SJCRH30 (cell line): ENCODE measurements at regions not wholly inside any gene's neighbourhood (a gene's known extent, or its start where the extent isn't known, plus 50 kb on each side); places are given as distances from the start of the nearest gene placed in this dataset.

Experiments used
- DNase-seq, 2 experiments: peaks; one replicate each; pipeline ENCODE4 v3.0.0-alpha.2; 2015 to 2020
- H3K27ac ChIP-seq: fragments of 250-450 bp; sonication (Bioruptor Pico); 2 replicates; pipeline ENCODE4 v1.5.1; 2020; ENCODE audit warnings: mild to moderate bottlenecking, moderate library complexity
- H3K27me3 ChIP-seq: fragments of 250-450 bp; sonication (Bioruptor Pico); 2 replicates; pipeline ENCODE4 v1.5.1; 2020; ENCODE audit warnings: mild to moderate bottlenecking, moderate library complexity
- H3K36me3 ChIP-seq: fragments of 250-450 bp; sonication (Bioruptor Pico); 2 replicates; pipeline ENCODE4 v1.5.1; 2020; ENCODE audit warnings: mild to moderate bottlenecking, moderate library complexity
- H3K4me1 ChIP-seq: fragments of 250-450 bp; sonication (Bioruptor Pico); 2 replicates; pipeline ENCODE4 v1.5.1; 2020; ENCODE audit warnings: mild to moderate bottlenecking, moderate library complexity
- H3K4me3 ChIP-seq: fragments of 250-450 bp; sonication (Bioruptor Pico); 2 replicates; pipeline ENCODE4 v1.5.1; 2020; ENCODE audit warnings: mild to moderate bottlenecking, moderate library complexity
- H3K9me3 ChIP-seq: fragments of 250-450 bp; sonication (Bioruptor Pico); replicated peaks from 2 replicates; pipeline ENCODE4 v1.5.1; 2020; ENCODE audit warnings: mild to moderate bottlenecking, moderate library complexity

DNA sequence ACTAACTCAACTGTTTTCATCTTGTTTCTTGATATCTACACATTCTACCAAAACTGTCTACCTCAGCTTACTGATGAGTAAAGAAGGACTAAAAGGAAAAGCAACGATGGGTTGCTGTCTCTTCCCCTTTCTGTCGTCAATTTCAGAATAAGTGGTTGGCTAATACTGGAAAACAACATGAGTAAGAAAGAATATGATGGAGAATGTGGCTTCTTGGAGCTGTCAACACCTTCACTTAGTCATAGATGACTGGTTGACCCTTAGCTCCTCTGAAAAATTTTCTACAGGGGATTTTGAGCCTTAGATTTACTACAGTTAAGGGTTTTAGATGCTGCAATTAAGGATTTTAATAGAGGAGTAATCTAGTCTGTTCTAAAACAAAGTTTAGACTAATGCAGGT lies 797.9 kb downstream of the TLE4 start:
- no peak overlapping the region for H3K27ac ChIP-seq
- no peak overlapping the region for H3K4me3 ChIP-seq
- H3K27me3 ChIP-seq: no peaks in the 10 kb centered on the region
- H3K4me1 ChIP-seq: no peaks in the 10 kb centered on the region
- DNase-seq: no peak
- peaks cover 7% of the 10 kb centered on the region; the same call in 1 of the 2 replicates for H3K9me3 ChIP-seq
- no peaks in the 10 kb centered on the region for H3K36me3 ChIP-seq

DNA sequence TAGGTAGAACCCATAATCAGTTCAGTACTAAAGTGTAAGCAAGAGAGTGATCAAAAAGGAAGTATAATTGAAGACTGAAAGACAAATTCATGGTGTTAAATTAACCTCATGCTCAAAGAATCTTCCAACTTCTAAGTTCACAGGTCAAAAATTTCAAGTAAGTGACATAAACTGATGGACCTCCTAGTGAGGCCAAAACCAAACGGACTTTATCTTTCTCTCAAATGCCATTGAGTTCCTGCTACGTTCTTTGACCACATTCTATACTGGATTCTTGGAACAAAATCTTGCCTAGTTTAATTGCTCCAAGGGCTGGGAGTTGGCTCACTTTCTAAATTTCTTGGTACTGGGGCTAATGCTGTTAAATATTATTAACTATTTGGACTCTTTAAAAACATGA lies 794.9 kb downstream of the TLE4 start:
- DNase-seq: no peak
- Histone ChIP-seq H3K27ac (no peak overlapping the region), H3K9me3 (peaks cover 7% of the 10 kb centered on the region; the same call in 1 of the 2 replicates), H3K36me3 (no peaks in the 10 kb centered on the region), H3K4me3 (no peak overlapping the region), H3K27me3 (no peaks in the 10 kb centered on the region), H3K4me1 (no peaks in the 10 kb centered on the region)

DNA sequence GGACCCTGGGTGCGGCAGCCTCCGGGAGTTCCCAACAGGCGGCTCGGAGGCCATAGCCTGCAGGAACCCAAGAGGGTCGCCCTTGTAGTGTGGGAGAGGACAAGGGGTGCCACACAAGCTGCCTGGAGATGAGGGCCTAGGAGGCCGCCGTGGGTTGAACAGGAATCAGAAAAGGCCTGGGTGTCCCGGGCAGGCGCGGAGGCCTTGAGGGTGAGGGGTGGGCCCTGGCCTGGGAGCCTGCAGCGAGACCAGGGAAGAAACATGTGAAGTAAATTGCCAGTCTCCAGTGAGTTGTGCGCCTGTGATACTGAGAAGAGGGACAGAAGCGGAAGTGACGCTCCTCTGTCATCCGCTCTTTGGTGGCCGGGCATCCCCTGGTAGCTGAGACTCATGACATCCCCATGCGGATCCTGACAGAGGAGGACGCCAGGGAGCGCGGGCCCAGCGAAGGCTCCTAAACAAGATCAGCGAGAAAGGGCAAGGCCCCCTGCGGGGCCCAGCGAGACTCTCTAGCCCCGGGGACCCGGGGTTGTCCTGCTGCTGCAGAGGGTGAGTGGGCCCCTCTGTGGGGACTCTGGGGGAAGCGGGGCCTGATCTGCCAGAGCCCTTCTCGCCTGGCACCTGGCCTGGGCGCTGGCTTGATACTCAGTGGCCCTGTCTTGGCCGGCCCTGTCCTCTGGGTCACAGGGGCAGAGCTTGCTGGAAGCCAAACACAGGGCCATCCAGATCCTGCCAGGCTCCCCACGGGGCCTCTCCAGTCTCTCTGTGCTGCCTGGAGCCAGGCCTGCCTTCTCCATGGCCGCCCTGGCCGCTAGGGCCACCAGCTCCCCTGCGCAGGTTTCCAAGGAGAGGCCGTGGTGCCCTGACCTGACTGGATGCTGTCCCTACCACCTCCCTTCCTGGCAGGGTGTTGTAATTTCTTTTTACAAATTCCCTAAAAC lies 788.4 kb downstream of the TLE4 start:
- no peaks in the 10 kb centered on the region for H3K36me3 ChIP-seq
- no peak for DNase-seq
- H3K4me1 ChIP-seq: no peaks in the 10 kb centered on the region
- no peaks in the 10 kb centered on the region for H3K9me3 ChIP-seq
- H3K27ac ChIP-seq: no peak overlapping the region
- H3K27me3 ChIP-seq: no peaks in the 10 kb centered on the region
- no peak overlapping the region for H3K4me3 ChIP-seq

DNA sequence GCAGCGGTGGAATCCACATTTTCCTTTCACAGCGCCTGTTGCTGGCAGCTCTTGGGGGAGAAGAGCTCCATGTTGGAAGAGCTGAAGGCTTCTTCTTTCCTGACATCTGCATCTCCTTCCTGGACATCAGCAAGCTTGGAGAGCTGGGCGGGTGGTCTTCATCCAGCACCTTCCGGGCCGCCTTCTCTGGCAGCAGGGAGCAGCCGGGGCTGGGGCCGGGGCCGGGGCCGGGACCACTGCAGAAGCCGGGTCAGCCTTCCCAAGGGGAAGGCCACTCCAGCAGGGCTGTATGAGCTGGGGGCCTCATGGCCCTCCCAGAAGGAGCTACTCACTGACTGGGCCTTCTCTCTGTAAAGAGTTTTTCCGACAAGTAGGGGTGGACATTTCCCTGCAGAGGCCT lies 787.5 kb downstream of the TLE4 start:
- Histone ChIP-seq H3K36me3 (no peaks in the 10 kb centered on the region), H3K27me3 (no peaks in the 10 kb centered on the region), H3K27ac (no peak overlapping the region), H3K4me3 (no peak overlapping the region), H3K9me3 (no peaks in the 10 kb centered on the region), H3K4me1 (no peaks in the 10 kb centered on the region)
- no peak for DNase-seq

DNA sequence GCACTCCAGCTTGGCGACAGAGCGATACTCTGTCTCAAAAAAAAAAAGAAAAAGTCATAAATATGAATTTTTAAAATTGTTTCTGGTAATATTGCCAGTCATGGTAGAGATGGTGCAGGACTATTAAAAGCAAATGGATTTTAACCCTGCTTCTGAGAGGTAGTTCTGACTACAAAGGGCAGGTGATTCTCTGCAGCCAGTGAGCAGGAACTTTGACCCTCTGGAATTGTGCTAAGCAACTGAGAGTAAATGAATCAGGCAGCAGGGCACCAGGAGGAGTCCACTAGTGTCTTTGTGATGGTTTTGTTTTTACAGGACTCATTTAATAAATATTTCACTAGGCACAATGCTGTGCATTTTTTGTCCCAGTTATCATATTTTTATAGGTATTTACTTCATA lies 781.2 kb downstream of the TLE4 start:
- Histone ChIP-seq H3K4me1 (no peaks in the 10 kb centered on the region), H3K36me3 (no peaks in the 10 kb centered on the region), H3K27me3 (no peaks in the 10 kb centered on the region), H3K27ac (no peak overlapping the region), H3K9me3 (no peaks in the 10 kb centered on the region), H3K4me3 (no peak overlapping the region)
- DNase-seq: no peak

DNA sequence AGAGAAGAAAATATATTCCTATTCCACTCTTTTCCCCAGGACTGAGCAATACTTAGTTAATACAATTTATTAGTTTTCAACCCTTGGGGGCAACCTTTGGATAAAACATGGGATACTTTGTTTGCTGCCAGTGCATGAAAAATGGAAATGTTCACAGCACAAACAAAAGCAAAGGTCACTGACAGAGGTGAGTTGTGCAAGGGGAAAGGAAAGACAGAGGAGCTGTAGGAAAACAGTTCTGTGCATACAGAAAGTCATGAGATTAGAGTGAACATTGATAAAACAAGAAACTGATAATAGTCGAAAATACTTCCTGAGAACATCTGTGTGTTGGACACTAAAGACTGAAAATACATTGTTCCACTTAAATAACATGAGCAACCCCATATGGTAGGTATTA lies 779.8 kb downstream of the TLE4 start:
- no peak overlapping the region for H3K4me3 ChIP-seq
- H3K27ac ChIP-seq: no peak overlapping the region
- no peak for DNase-seq
- no peaks in the 10 kb centered on the region for H3K9me3 ChIP-seq
- no peaks in the 10 kb centered on the region for H3K27me3 ChIP-seq
- no peaks in the 10 kb centered on the region for H3K36me3 ChIP-seq
- no peaks in the 10 kb centered on the region for H3K4me1 ChIP-seq

DNA sequence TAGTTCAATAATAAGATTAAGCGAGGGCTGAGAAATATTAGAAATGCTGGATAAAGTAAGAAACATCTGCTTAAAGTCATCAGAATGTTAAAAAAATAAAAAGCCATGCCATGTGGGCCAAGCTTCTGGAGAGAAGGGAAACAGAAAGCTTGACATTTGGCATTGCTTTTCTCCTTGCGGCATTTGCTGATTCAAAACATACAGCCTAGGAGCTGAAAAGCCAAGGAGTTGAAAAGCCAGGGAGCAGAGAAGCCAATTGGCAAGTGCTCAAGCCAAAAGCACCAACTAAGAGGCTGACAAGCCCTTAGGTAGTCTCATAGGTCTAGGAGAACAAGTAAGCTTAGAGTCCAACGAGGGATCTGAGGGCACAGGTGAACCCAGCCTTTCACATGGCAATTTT lies 754.3 kb downstream of the TLE4 start:
- Histone ChIP-seq H3K9me3 (peaks cover 11% of the 10 kb centered on the region), H3K36me3 (no peaks in the 10 kb centered on the region), H3K4me1 (peaks cover 9% of the 10 kb centered on the region), H3K27me3 (no peaks in the 10 kb centered on the region), H3K27ac (no peak overlapping the region), H3K4me3 (no peak overlapping the region)
- no peak for DNase-seq

DNA sequence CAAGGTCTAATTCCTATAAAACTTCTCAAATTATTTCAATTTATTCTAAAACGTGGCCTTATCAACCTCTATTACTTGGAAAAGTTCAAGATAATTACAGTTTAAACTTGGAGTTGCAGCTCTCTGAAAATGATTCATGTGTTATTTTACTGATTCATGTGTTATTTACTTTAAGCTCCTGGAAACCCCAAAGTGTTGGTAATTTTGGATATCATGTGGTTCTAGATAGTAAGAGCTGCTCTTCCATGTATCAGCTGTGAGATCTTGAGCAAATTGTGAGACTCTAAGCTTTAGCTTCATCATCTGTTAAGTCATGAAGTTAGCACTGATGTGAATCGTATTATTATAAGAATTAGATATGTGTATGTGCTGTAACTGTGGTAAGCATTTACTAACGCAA lies 749.2 kb downstream of the TLE4 start:
- peaks cover 27% of the 10 kb centered on the region for H3K4me1 ChIP-seq
- H3K27me3 ChIP-seq: no peaks in the 10 kb centered on the region
- H3K9me3 ChIP-seq: no peaks in the 10 kb centered on the region
- H3K36me3 ChIP-seq: no peaks in the 10 kb centered on the region
- no peak overlapping the region for H3K4me3 ChIP-seq
- H3K27ac ChIP-seq: peak overlapping the region; percentile 96
- peak; percentile 19 to 77 for DNase-seq

DNA sequence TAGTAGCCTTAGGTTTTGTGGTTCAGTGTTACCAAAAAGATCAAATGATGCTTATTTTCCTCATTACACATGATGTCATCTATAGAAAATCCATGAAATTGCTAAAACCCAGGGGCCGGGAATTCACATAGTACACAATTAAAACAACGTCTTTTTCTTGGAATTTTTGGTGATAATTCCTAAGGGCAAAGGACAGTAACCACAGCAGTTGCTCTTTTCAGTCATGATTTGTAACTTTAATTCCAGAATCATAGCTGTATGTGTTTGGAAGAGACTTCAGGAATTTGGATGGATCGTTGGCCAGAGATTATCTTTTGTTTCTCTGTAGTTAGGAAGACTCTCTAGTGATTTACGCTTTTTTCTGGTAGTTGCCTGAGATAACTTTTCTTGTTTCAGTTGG lies 748.7 kb downstream of the TLE4 start:
- peak overlapping the region; percentile 96 for H3K27ac ChIP-seq
- H3K9me3 ChIP-seq: no peaks in the 10 kb centered on the region
- H3K4me3 ChIP-seq: no peak overlapping the region
- peaks cover 27% of the 10 kb centered on the region for H3K4me1 ChIP-seq
- DNase-seq: peak; percentile 81 to 97
- H3K27me3 ChIP-seq: no peaks in the 10 kb centered on the region
- H3K36me3 ChIP-seq: no peaks in the 10 kb centered on the region

DNA sequence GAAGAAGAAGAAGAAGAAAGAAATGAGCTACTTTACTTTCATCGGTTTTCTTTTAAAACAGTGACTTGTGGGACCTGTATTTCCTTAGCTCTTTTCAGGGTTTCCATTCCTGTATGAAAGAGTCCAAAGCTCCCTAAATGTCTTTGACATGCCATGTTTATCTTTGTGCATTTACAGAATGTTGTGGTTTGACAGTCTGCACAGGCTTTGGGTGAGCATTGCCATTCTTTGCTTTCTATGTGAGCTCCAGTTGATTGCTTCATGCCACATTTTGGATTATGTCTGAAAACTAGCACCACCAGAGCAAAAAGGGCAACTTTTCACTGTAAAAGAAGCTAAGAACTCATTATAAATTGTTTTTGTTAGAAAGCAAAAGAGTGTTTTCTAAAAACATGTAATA lies 733.4 kb downstream of the TLE4 start:
- Histone ChIP-seq H3K4me1 (peaks cover 4% of the 10 kb centered on the region; the same call in 1 of the 2 replicates), H3K4me3 (no peak overlapping the region), H3K36me3 (no peaks in the 10 kb centered on the region), H3K27ac (no peak overlapping the region), H3K9me3 (no peaks in the 10 kb centered on the region), H3K27me3 (no peaks in the 10 kb centered on the region)
- peak in 1 of 2 experiments; percentile 18 for DNase-seq

DNA sequence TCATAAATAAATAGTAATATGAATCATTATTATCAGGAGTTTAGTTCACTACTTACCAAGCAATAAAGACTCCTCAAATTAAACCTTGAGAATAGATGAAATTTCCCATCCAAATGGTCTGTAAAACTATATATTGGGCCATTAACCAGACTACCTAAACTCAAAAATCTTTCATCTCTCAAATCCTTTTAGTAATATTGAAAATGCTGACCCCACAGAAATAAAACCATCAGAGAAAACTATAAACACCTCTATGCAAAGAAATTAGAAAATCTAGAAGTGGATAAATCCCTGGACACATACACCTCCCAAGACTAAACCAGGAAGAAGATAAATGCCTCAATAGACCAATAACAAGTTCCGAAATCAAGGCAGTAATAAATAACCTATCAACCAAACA lies 723.2 kb downstream of the TLE4 start:
- no peaks in the 10 kb centered on the region for H3K36me3 ChIP-seq
- no peak overlapping the region for H3K4me3 ChIP-seq
- no peak for DNase-seq
- H3K27me3 ChIP-seq: no peaks in the 10 kb centered on the region
- H3K27ac ChIP-seq: no peak overlapping the region
- no peaks in the 10 kb centered on the region; the same call in 1 of the 2 replicates for H3K9me3 ChIP-seq
- H3K4me1 ChIP-seq: peaks cover 17% of the 10 kb centered on the region

DNA sequence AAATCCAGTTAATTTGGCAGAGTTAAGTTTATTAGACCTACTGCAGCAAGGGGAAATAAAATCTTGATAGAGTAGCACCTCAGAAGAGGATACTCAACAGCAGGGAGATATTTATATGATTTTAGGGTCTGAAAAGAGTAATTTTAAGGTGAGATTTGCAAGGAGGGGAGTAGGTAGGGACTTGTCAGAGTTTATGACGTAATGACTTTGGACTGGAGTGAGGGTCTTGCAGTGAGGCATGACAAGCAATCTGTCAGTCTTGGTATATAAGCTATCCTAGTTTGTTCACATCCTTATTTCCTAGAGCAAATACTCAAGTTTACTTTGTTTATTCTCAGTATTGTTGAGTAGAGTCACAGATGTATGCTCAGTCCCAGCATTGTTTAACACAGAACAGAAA lies 722.6 kb downstream of the TLE4 start:
- no peak overlapping the region for H3K27ac ChIP-seq
- H3K27me3 ChIP-seq: no peaks in the 10 kb centered on the region
- H3K36me3 ChIP-seq: no peaks in the 10 kb centered on the region
- H3K4me3 ChIP-seq: no peak overlapping the region
- no peak for DNase-seq
- peaks cover 17% of the 10 kb centered on the region for H3K4me1 ChIP-seq
- H3K9me3 ChIP-seq: no peaks in the 10 kb centered on the region; the same call in 1 of the 2 replicates

DNA sequence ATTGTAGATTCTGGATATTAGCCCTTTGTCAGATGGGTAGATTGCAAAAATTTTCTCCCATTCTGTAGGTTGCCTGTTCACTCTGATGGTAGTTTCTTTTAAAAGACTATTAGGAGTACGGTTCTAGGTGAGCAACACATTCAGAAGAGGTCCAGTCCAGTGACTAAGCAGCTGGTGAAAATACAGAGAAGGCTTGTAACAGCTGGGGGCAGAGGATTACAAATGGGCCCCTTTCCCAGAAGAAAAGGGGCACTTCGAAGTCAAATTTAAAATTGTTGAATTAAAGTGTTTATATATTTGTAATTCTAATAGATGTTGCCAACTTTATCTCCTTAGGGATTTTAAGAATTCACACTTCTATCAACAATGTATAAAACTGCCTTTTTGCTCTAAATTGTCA lies 720.5 kb downstream of the TLE4 start:
- Histone ChIP-seq H3K27ac (peak overlapping the region; percentile 70), H3K36me3 (no peaks in the 10 kb centered on the region), H3K27me3 (no peaks in the 10 kb centered on the region), H3K4me1 (peaks cover 25% of the 10 kb centered on the region), H3K4me3 (no peak overlapping the region), H3K9me3 (peaks cover under 1% of the 10 kb centered on the region; the same call in 1 of the 2 replicates)
- peak; percentile 54 to 82 for DNase-seq

DNA sequence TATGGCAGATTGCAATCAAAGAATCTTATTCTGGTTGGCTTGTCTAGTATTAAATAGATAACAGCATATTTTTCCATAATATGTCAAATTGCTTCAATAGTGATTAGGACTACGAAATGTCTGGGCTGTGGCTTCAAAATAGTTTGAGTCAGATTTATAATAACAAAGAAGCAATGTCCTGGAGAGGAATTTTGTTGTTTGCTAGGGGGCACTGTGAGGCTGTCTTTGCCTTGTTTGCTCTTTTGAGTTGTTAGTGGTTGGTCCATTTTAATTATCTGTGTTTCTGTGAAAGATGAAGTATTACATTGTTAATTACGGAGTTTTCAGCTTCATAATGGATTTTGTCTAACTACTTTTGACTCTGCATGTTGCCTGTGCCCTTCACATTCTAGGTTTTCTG lies 713.6 kb downstream of the TLE4 start:
- DNase-seq: peak; percentile 11 to 46
- H3K9me3 ChIP-seq: 0 out of 2 replicates have a peak, but pooled peaks cover 2% of the 10 kb centered on the region
- H3K4me1 ChIP-seq: peaks cover 8% of the 10 kb centered on the region
- H3K4me3 ChIP-seq: no peak overlapping the region
- no peaks in the 10 kb centered on the region for H3K36me3 ChIP-seq
- H3K27me3 ChIP-seq: no peaks in the 10 kb centered on the region
- H3K27ac ChIP-seq: no peak overlapping the region

DNA sequence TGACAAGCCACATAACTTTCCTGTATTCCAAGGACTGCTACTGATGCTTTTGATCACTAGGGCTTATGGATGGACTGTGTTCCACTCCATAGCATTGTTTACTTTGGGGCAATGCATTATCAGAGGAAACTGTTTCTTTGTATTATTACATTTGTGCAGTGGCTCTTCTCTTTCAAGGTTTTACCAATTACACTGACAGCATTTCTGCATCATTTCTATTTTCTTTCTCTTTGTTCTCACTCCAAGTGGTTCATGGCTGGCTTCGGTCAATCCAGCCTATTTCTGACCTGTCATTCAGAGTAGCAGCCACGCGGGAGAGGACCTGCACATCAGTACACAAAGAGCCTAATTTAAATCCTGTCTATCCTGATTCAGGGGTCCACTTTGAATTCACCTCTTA lies 711.0 kb downstream of the TLE4 start:
- Histone ChIP-seq H3K27me3 (no peaks in the 10 kb centered on the region), H3K4me1 (no peaks in the 10 kb centered on the region), H3K4me3 (no peak overlapping the region), H3K9me3 (0 out of 2 replicates have a peak, but pooled peaks cover 2% of the 10 kb centered on the region), H3K27ac (no peak overlapping the region), H3K36me3 (no peaks in the 10 kb centered on the region)
- DNase-seq: no peak

DNA sequence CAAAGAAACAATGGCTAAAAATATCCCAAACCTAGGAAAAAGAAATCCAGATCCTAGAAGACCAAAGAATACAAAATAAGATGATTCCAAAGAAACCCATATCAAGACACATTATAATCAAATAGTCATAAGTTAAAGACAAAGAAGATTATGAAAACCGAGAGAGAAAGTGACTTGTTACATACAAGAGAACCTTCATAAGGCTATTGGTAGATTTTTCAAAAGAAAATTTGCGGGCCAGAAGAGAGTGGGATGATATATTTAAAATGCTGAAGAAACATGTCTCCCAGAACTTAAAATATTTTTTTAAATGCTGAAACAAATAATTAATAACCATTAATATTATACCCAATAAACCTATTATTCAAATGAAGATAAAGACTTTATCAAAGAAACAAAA lies 687.3 kb downstream of the TLE4 start:
- Histone ChIP-seq H3K27me3 (no peaks in the 10 kb centered on the region), H3K27ac (no peak overlapping the region), H3K4me3 (no peak overlapping the region), H3K4me1 (no peaks in the 10 kb centered on the region), H3K36me3 (no peaks in the 10 kb centered on the region), H3K9me3 (no peaks in the 10 kb centered on the region)
- no peak for DNase-seq
